ENCODE measurements at regions not wholly inside any gene's neighbourhood (a gene's known extent, or its start where the extent isn't known, plus 50 kb on each side); places are given as distances from the start of the nearest gene placed in this dataset.

DNA sequence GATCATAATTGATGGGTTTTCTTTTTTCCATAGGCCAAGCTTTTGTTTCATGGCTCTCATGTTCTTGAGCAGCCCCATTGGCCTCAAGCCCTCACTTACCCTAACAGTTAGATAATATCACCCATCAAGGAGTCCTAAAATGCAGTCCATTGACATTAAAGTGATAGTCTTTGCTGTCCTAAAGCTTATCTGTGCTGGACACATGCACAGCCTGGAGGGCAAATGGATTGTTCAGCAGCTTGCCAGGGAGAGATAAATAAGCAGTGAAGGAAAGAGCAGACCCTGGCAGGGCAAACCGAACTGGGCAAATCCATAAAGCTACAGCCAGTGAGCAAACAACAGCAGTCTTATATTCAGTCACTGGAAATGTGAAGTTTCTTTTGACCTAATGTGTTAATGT is 199.6 kb upstream of the MID1 start:
- no peaks in the 10 kb centered on the region for H3K36me3 ChIP-seq (ENCODE audit: insufficient read depth, low read length)
- no peaks in the 10 kb centered on the region for H3K27me3 ChIP-seq (ENCODE audit: insufficient read depth, low read length)
- no peak for DNase-seq (ENCODE audit: insufficient read length, low spot score, missing footprints)
- no peak for TF ChIP-seq CTCF (IDR thresholded peaks at IDR 0.05; ENCODE audit: extremely low read depth, low read depth, low read length)
- H3K4me1 ChIP-seq (ENCODE audit: insufficient read depth, low read length) = no peaks in the 10 kb centered on the region
- no peak overlapping the region for H3K27ac ChIP-seq (ENCODE audit: low read depth, low read length)
- H3K4me2 ChIP-seq (ENCODE audit: insufficient read depth, low read length) = no peak overlapping the region
- H4K20me1 ChIP-seq (ENCODE audit: insufficient read depth, low read length) = no peaks in the 10 kb centered on the region
- no peaks in the 10 kb centered on the region for H3K79me2 ChIP-seq (ENCODE audit: insufficient read depth, low read length)
- H3K9me3 ChIP-seq (ENCODE audit: low read depth, low read length) = no peaks in the 10 kb centered on the region
- no peak overlapping the region for H2AFZ ChIP-seq (ENCODE audit: low read length)
- no peak overlapping the region for H3K4me3 ChIP-seq (ENCODE audit: insufficient read depth, low read length)

- Histone ChIP-seq H3K9me3 (ENCODE audit: low read depth, low read length) (no peaks in the 10 kb centered on the region), H3K27me3 (ENCODE audit: insufficient read depth, low read length) (no peaks in the 10 kb centered on the region), H3K79me2 (ENCODE audit: insufficient read depth, low read length) (no peaks in the 10 kb centered on the region), H3K27ac (ENCODE audit: low read depth, low read length) (no peak overlapping the region), H2AFZ (ENCODE audit: low read length) (peak overlapping the region; percentile 7), H3K4me1 (ENCODE audit: insufficient read depth, low read length) (no peaks in the 10 kb centered on the region), H3K36me3 (ENCODE audit: insufficient read depth, low read length) (no peaks in the 10 kb centered on the region), H3K4me3 (ENCODE audit: insufficient read depth, low read length) (no peak overlapping the region), H3K4me2 (ENCODE audit: insufficient read depth, low read length) (peak overlapping the region; percentile 6), H4K20me1 (ENCODE audit: insufficient read depth, low read length) (no peaks in the 10 kb centered on the region)
- DNase-seq (ENCODE audit: insufficient read length, low spot score, missing footprints) = no peak
- TF ChIP-seq CTCF (IDR thresholded peaks at IDR 0.05; ENCODE audit: extremely low read depth, low read depth, low read length) = no peak
These were observed 200.9 kb upstream of the MID1 start for GRCh38 chrX:10821293-10821692.

GRCh38 chrX:10828036-10828435 is 207.7 kb upstream of the MID1 start:
- no peak overlapping the region for H3K27ac ChIP-seq (ENCODE audit: low read depth, low read length)
- TF ChIP-seq CTCF (IDR thresholded peaks at IDR 0.05; ENCODE audit: extremely low read depth, low read depth, low read length) = no peak
- H3K27me3 ChIP-seq (ENCODE audit: insufficient read depth, low read length) = no peaks in the 10 kb centered on the region
- no peak overlapping the region for H3K4me2 ChIP-seq (ENCODE audit: insufficient read depth, low read length)
- H3K79me2 ChIP-seq (ENCODE audit: insufficient read depth, low read length) = no peaks in the 10 kb centered on the region
- no peaks in the 10 kb centered on the region for H4K20me1 ChIP-seq (ENCODE audit: insufficient read depth, low read length)
- no peak overlapping the region for H2AFZ ChIP-seq (ENCODE audit: low read length)
- H3K4me3 ChIP-seq (ENCODE audit: insufficient read depth, low read length) = no peak overlapping the region
- no peaks in the 10 kb centered on the region for H3K4me1 ChIP-seq (ENCODE audit: insufficient read depth, low read length)
- H3K9me3 ChIP-seq (ENCODE audit: low read depth, low read length) = no peaks in the 10 kb centered on the region
- no peaks in the 10 kb centered on the region for H3K36me3 ChIP-seq (ENCODE audit: insufficient read depth, low read length)
- no peak for DNase-seq (ENCODE audit: insufficient read length, low spot score, missing footprints)

- Histone ChIP-seq H3K4me2 (ENCODE audit: insufficient read depth, low read length) (no peak overlapping the region), H3K79me2 (ENCODE audit: insufficient read depth, low read length) (no peaks in the 10 kb centered on the region), H3K27ac (ENCODE audit: low read depth, low read length) (no peak overlapping the region)
These were observed 208.3 kb upstream of the MID1 start for GRCh38 chrX:10828640-10829039.

More at GRCh38 chrX:10828640-10829039, 208.3 kb upstream of the MID1 start:
- H3K4me3 ChIP-seq (ENCODE audit: insufficient read depth, low read length) = no peak overlapping the region
- no peaks in the 10 kb centered on the region for H3K4me1 ChIP-seq (ENCODE audit: insufficient read depth, low read length)
- H4K20me1 ChIP-seq (ENCODE audit: insufficient read depth, low read length) = no peaks in the 10 kb centered on the region
- no peaks in the 10 kb centered on the region for H3K27me3 ChIP-seq (ENCODE audit: insufficient read depth, low read length)
- no peak overlapping the region for H2AFZ ChIP-seq (ENCODE audit: low read length)
- no peak for TF ChIP-seq CTCF (IDR thresholded peaks at IDR 0.05; ENCODE audit: extremely low read depth, low read depth, low read length)
- no peak for DNase-seq (ENCODE audit: insufficient read length, low spot score, missing footprints)
- H3K36me3 ChIP-seq (ENCODE audit: insufficient read depth, low read length) = no peaks in the 10 kb centered on the region
- H3K9me3 ChIP-seq (ENCODE audit: low read depth, low read length) = no peaks in the 10 kb centered on the region
